Common myeloid progenitor, CD34-positive (primary cell): ENCODE measurements at regions not wholly inside any gene's neighbourhood (a gene's known extent, or its start where the extent isn't known, plus 50 kb on each side); places are given as distances from the start of the nearest gene placed in this dataset.

ENCODE experiments used
- CTCF ChIA-PET: fragments of 350-600 bp; sonication (Branson Sonifier 250); formaldehyde crosslinking; loops from one replicate; lab custom pipeline; 2021; ENCODE audit warnings: antibody characterized with exemption; lab: Charles Lee
- POLR2A ChIA-PET: fragments of 350-600 bp; sonication (Branson Sonifier 250); formaldehyde crosslinking; loops from one replicate; lab custom pipeline; 2021; ENCODE audit warnings: antibody characterized with exemption; lab: Charles Lee
- DNase-seq, 3 donors: peaks; one replicate each; pipeline versions ENCODE4 v3.0.0 to v3.0.0-alpha.2; 2013
- H3K27ac ChIP-seq, 2 experiments: 1 replicate in 1 of 2; 2 replicates in 1 of 2; pipeline ENCODE4 v1.7.0; 2013; ENCODE audit warnings: inconsistent platforms in 2 of 2, low read length in 2 of 2, mild to moderate bottlenecking in 2 of 2, low read depth in 1 of 2, moderate library complexity in 1 of 2; ENCODE audit not compliant: severe bottlenecking in 2 of 2, insufficient read depth in 1 of 2, poor library complexity in 1 of 2
- H3K27me3 ChIP-seq, 5 experiments: replicated peaks in 2 of 5; 1 replicate in 3 of 5; 2 replicates in 2 of 5; pipeline versions ENCODE4 v1.6.1 to v1.7.0; 2013; ENCODE audit warnings: low read length in 4 of 5, mild to moderate bottlenecking in 2 of 5, moderate library complexity in 2 of 5, inconsistent platforms in 1 of 5; ENCODE audit not compliant: insufficient read depth in 5 of 5, control insufficient read depth in 4 of 5
- H3K36me3 ChIP-seq, 4 experiments: 1 replicate in 2 of 4; 2 replicates in 2 of 4; pipeline versions ENCODE4 v1.6.1 to v1.7.0; 2013; ENCODE audit warnings: low read length in 3 of 4, control low read depth in 1 of 4, mild to moderate bottlenecking in 1 of 4; ENCODE audit not compliant: control insufficient read depth in 4 of 4, insufficient read depth in 4 of 4
- H3K4me1 ChIP-seq, 4 experiments: 1 replicate in 3 of 4; 2 replicates in 1 of 4; pipeline versions ENCODE4 v1.6.1 to v1.7.1; 2013; ENCODE audit warnings: low read length in 3 of 4, mild to moderate bottlenecking in 3 of 4, control low read depth in 1 of 4, inconsistent platforms in 1 of 4, moderate library complexity in 1 of 4; ENCODE audit not compliant: control insufficient read depth in 4 of 4, insufficient read depth in 4 of 4; ENCODE audit errors: control extremely low read depth in 1 of 4
- H3K4me3 ChIP-seq, 7 experiments: 1 replicate in 4 of 7; 2 replicates in 3 of 7; pipeline versions ENCODE4 v1.5.1 to v1.7.0; 2013; ENCODE audit warnings: mild to moderate bottlenecking in 7 of 7, low read length in 6 of 7, moderate library complexity in 6 of 7, inconsistent platforms in 2 of 7, low read depth in 2 of 7, control low read depth in 1 of 7; ENCODE audit not compliant: insufficient read depth in 4 of 7, control insufficient read depth in 1 of 7; ENCODE audit errors: extremely low read depth in 1 of 7
- H3K9me3 ChIP-seq, 5 experiments: 1 replicate in 4 of 5; 2 replicates in 1 of 5; pipeline versions ENCODE4 v1.6.1 to v1.7.1; 2013; ENCODE audit warnings: low read length in 4 of 5, mild to moderate bottlenecking in 2 of 5, inconsistent platforms in 1 of 5, low read depth in 1 of 5, moderate library complexity in 1 of 5; ENCODE audit not compliant: control insufficient read depth in 4 of 5, insufficient read depth in 2 of 5; ENCODE audit errors: control extremely low read depth in 1 of 5
- WGBS: methylation state at CpG from one replicate; pipeline ENCODE4 v1.1.5; 2013; ENCODE audit not compliant: insufficient coverage; 5-methylcytosine and 5-hydroxymethylcytosine counted together

DNA sequence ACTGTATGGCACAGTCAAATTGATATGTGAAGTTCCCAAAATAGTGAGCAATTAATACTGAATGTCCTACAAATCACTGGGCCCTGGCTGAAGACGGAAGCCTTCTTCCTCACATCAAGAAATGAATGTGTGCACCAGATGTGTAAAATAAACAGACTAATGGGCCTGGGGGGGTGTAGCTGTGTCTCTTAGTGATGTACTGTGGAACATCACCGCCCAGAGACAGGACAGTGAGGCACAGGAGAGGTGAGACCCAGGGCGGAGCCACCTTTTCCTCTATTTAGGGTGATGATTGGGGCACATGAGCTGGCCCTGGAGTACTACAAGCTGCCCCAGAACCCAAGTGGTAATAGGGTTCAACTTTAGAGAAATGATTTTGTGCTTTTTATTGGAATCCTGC, 368.5 kb upstream of the ARID1B start:
- Histone ChIP-seq H3K27me3 (no peaks in the 10 kb centered on the region), H3K27ac (no peak overlapping the region), H3K36me3 (no peaks in the 10 kb centered on the region), H3K4me3 (no peak overlapping the region), H3K9me3 (peaks cover 0 to 12% (median 5%) of the 10 kb centered on the region in 5 experiments), H3K4me1 (no peaks in the 10 kb centered on the region)
- POLR2A ChIA-PET = no interaction called here
- WGBS = 100% methylated on average over 3 of the region's 3 CpGs
- CTCF ChIA-PET = interaction anchor here (1.0 kb wide), 1 partner anchor 12 kb away, joined by 3 read pairs; no protein-coding TSS in a partner anchor
- no peak for DNase-seq

- no peak for DNase-seq
- H3K27me3 ChIP-seq = no peaks in the 10 kb centered on the region
- POLR2A ChIA-PET = no interaction called here
- no peaks in the 10 kb centered on the region for H3K36me3 ChIP-seq
- H3K9me3 ChIP-seq = peaks cover 0 to 10% (median 7%) of the 10 kb centered on the region in 5 experiments
- H3K4me1 ChIP-seq = no peaks in the 10 kb centered on the region
- H3K4me3 ChIP-seq = no peak overlapping the region
- no peak overlapping the region for H3K27ac ChIP-seq
- WGBS = 100% methylated on average over 1 of the region's 3 CpGs
- CTCF ChIA-PET = no interaction called here
Measured at GRCh38 chr6:156407334-156407733, 369.8 kb upstream of the ARID1B start.

DNA sequence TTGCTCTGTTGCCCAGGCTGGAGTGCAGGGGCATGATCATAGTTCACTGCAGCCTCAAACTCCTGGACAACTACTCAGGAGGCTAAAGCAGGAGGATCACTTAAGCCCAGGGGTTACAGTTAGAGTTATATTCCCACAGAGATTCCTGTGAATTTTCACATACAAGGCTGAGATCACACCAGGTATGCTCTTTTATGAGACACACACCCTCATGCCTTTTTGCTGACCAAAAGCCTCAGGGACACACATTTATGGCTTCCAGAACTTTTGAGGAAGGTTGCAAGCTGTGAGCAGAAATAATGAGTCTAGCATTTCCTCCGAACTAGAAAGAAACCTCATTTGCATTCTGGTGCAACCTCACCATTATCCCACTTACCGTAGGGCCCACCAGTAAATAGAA, 370.5 kb upstream of the ARID1B start:
- no peaks in the 10 kb centered on the region for H3K4me1 ChIP-seq
- peaks cover 0 to 8% (median 5%) of the 10 kb centered on the region in 5 experiments for H3K9me3 ChIP-seq
- no peaks in the 10 kb centered on the region for H3K36me3 ChIP-seq
- no peak overlapping the region for H3K27ac ChIP-seq
- ChIA-PET POLR2A (no interaction called here), CTCF (no interaction called here)
- no peaks in the 10 kb centered on the region for H3K27me3 ChIP-seq
- DNase-seq = no peak
- H3K4me3 ChIP-seq = no peak overlapping the region
- WGBS = no CpG with 5 or more reads among the region's 2 CpGs

- WGBS = 89% methylated on average over 3 of the region's 3 CpGs
- H3K4me3 ChIP-seq = no peak overlapping the region
- H3K36me3 ChIP-seq = no peaks in the 10 kb centered on the region
- ChIA-PET POLR2A (no interaction called here), CTCF (no interaction called here)
- H3K9me3 ChIP-seq = peaks cover 0 to 3% (median 2%) of the 10 kb centered on the region in 5 experiments
- no peak for DNase-seq
- H3K27me3 ChIP-seq = no peaks in the 10 kb centered on the region
- no peaks in the 10 kb centered on the region for H3K4me1 ChIP-seq
- no peak overlapping the region for H3K27ac ChIP-seq
Measured at GRCh38 chr6:156406099-156406498, 371.1 kb upstream of the ARID1B start.

GRCh38 chr6:156402628-156403027, 374.6 kb upstream of the ARID1B start:
- DNase-seq = no peak
- Histone ChIP-seq H3K27me3 (no peaks in the 10 kb centered on the region), H3K36me3 (no peaks in the 10 kb centered on the region), H3K4me3 (no peak overlapping the region), H3K4me1 (no peaks in the 10 kb centered on the region), H3K27ac (no peak overlapping the region), H3K9me3 (peaks cover 0 to 3% (median 2%) of the 10 kb centered on the region in 5 experiments)
- ChIA-PET POLR2A (no interaction called here), CTCF (no interaction called here)

GRCh38 chr6:156402227-156402626, 375.0 kb upstream of the ARID1B start:
- Histone ChIP-seq H3K36me3 (no peaks in the 10 kb centered on the region), H3K9me3 (peaks cover 0 to 3% (median 2%) of the 10 kb centered on the region in 5 experiments), H3K27me3 (no peaks in the 10 kb centered on the region), H3K4me1 (no peaks in the 10 kb centered on the region), H3K4me3 (no peak overlapping the region), H3K27ac (no peak overlapping the region)
- ChIA-PET CTCF (no interaction called here), POLR2A (no interaction called here)
- 100% methylated on average over 1 of the region's 1 CpG for WGBS
- DNase-seq = no peak

DNA sequence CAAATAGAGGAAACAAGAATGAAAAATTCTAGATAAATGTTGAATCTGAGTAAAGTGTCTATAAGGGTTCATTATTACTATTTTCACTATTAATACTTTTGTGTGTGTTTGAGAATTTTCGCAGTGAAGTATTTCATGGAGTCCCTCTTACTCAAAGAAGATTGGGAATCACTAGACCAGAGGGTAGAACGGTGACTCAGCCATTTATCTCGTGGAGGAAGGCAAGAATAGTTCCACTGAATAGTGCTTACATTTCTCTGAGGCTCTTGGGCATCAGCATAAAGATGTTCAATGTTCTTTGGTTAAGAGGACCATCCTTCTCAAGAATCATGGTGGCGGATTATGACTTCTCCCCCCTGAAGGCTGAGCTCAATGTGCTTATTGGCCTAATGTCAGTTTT, 376.7 kb upstream of the ARID1B start:
- ChIA-PET POLR2A (no interaction called here), CTCF (no interaction called here)
- H3K27me3 ChIP-seq = no peaks in the 10 kb centered on the region
- DNase-seq = no peak
- no peak overlapping the region for H3K4me3 ChIP-seq
- no peaks in the 10 kb centered on the region for H3K36me3 ChIP-seq
- no peak overlapping the region for H3K27ac ChIP-seq
- WGBS = 67% methylated on average over 4 of the region's 4 CpGs
- H3K9me3 ChIP-seq = peaks cover 0 to 3% (median 2%) of the 10 kb centered on the region in 5 experiments
- H3K4me1 ChIP-seq = peaks cover 0 to 10% (median 5%) of the 10 kb centered on the region in 4 experiments
